Astrocyte (in vitro differentiated cells and primary cell): ENCODE measurements at regions not wholly inside any gene's neighbourhood (a gene's known extent, or its start where the extent isn't known, plus 50 kb on each side); places are given as distances from the start of the nearest gene placed in this dataset.

Experiments used
- DNase-seq: peaks from one replicate; pipeline ENCODE4 v3.0.0-alpha.2; 2010; ENCODE audit warnings: low read depth
- FAIRE-seq: peaks from 2 replicates; lab custom pipeline; 2011; peaks lifted over from hg19 to GRCh38; lab: Jason Lieb, UNC
- H2AFZ ChIP-seq: 2 replicates; pipeline ENCODE4 v1.6.0; 2012; ENCODE audit warnings: low read depth, low read length, inconsistent platforms
- H3K27ac ChIP-seq: 2 replicates; pipeline ENCODE4 v1.5.1; 2011; ENCODE audit warnings: low read depth, low read length, inconsistent platforms
- H3K27me3 ChIP-seq: 2 replicates; pipeline ENCODE4 v1.6.0; 2011; ENCODE audit warnings: low read length, inconsistent platforms; ENCODE audit not compliant: insufficient read depth
- H3K36me3 ChIP-seq: 2 replicates; pipeline ENCODE4 v1.5.1; 2011; ENCODE audit warnings: low read length, inconsistent platforms; ENCODE audit not compliant: insufficient read depth
- H3K4me1 ChIP-seq: 2 replicates; pipeline ENCODE4 v1.5.1; 2011; ENCODE audit warnings: low read length, inconsistent platforms; ENCODE audit not compliant: insufficient read depth
- H3K4me2 ChIP-seq: 2 replicates; pipeline ENCODE4 v1.6.0; 2012; ENCODE audit warnings: low read length, inconsistent platforms
- H3K4me3 ChIP-seq: 2 replicates; pipeline ENCODE4 v1.5.1; 2011; ENCODE audit warnings: low read depth, mild to moderate bottlenecking, low read length, inconsistent platforms; ENCODE audit not compliant: insufficient read depth
- H3K79me2 ChIP-seq: 2 replicates; pipeline ENCODE4 v1.6.0; 2012; ENCODE audit warnings: mild to moderate bottlenecking, low read length, inconsistent platforms; ENCODE audit not compliant: insufficient read depth
- H3K9ac ChIP-seq: 2 replicates; pipeline ENCODE4 v1.6.0; 2012; ENCODE audit warnings: mild to moderate bottlenecking, low read length, inconsistent platforms
- H3K9me3 ChIP-seq: 2 replicates; pipeline ENCODE4 v1.5.1; 2012; ENCODE audit warnings: low read depth, mild to moderate bottlenecking, low read length, inconsistent platforms; ENCODE audit not compliant: insufficient read depth
- H4K20me1 ChIP-seq: 2 replicates; pipeline ENCODE4 v1.6.0; 2012; ENCODE audit warnings: low read length, inconsistent platforms; ENCODE audit not compliant: insufficient read depth
- H3K27ac Mint-ChIP-seq: one replicate; pipeline ENCODE4 v1.8.0; 2021; ENCODE audit warnings: mild to moderate bottlenecking, mixed read lengths; ENCODE audit not compliant: unreplicated experiment
- H3K27me3 Mint-ChIP-seq: one replicate; pipeline ENCODE4 v1.8.0; 2021; ENCODE audit warnings: low read depth, mixed read lengths; ENCODE audit not compliant: unreplicated experiment
- H3K36me3 Mint-ChIP-seq: one replicate; pipeline ENCODE4 v1.8.0; 2021; ENCODE audit warnings: low read depth, mixed read lengths; ENCODE audit not compliant: unreplicated experiment
- H3K4me1 Mint-ChIP-seq: one replicate; pipeline ENCODE4 v1.8.0; 2021; ENCODE audit warnings: low read depth, mixed read lengths; ENCODE audit not compliant: unreplicated experiment
- H3K4me3 Mint-ChIP-seq: one replicate; pipeline ENCODE4 v1.8.0; 2021; ENCODE audit warnings: mild to moderate bottlenecking, moderate library complexity, mixed read lengths; ENCODE audit not compliant: unreplicated experiment
- H3K9me3 Mint-ChIP-seq: one replicate; pipeline ENCODE4 v1.8.0; 2021; ENCODE audit warnings: mild to moderate bottlenecking, mixed read lengths; ENCODE audit not compliant: unreplicated experiment
- EZH2 ChIP-seq: IDR thresholded peaks from 2 replicates; pipeline ENCODE4 v1.6.1; 2012; ENCODE audit warnings: mild to moderate bottlenecking, low read length, inconsistent platforms; ENCODE audit not compliant: insufficient read depth
- TF ChIP-seq, protein P1 (sequence below): IDR thresholded peaks from 2 replicates; pipeline ENCODE4 v1.5.1; 2011; ENCODE audit warnings: low read depth, mild to moderate bottlenecking, inconsistent platforms, low read length, moderate library complexity; ENCODE audit not compliant: insufficient read depth

- Histone ChIP-seq H3K36me3 (no peaks in the 10 kb centered on the region), H3K79me2 (no peaks in the 10 kb centered on the region), H3K9me3 (no peaks in the 10 kb centered on the region), H3K4me3 (no peak overlapping the region), H3K27me3 (no peaks in the 10 kb centered on the region), H3K4me1 (no peaks in the 10 kb centered on the region), H3K9ac (no peak overlapping the region), H2AFZ (no peak overlapping the region), H4K20me1 (no peaks in the 10 kb centered on the region), H3K4me2 (no peak overlapping the region), H3K27ac (no peak overlapping the region)
- TF ChIP-seq, protein P1, sequence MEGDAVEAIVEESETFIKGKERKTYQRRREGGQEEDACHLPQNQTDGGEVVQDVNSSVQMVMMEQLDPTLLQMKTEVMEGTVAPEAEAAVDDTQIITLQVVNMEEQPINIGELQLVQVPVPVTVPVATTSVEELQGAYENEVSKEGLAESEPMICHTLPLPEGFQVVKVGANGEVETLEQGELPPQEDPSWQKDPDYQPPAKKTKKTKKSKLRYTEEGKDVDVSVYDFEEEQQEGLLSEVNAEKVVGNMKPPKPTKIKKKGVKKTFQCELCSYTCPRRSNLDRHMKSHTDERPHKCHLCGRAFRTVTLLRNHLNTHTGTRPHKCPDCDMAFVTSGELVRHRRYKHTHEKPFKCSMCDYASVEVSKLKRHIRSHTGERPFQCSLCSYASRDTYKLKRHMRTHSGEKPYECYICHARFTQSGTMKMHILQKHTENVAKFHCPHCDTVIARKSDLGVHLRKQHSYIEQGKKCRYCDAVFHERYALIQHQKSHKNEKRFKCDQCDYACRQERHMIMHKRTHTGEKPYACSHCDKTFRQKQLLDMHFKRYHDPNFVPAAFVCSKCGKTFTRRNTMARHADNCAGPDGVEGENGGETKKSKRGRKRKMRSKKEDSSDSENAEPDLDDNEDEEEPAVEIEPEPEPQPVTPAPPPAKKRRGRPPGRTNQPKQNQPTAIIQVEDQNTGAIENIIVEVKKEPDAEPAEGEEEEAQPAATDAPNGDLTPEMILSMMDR, result no peak
- TF ChIP-seq EZH2, result no peak
- FAIRE-seq, result no peak
- Mint-ChIP-seq H3K9me3 (peaks cover 7% of the 10 kb centered on the region), H3K4me3 (no peak overlapping the region), H3K27me3 (no peaks in the 10 kb centered on the region), H3K27ac (no peak overlapping the region), H3K36me3 (no peaks in the 10 kb centered on the region), H3K4me1 (no peaks in the 10 kb centered on the region)
- DNase-seq, result no peak
Measured at GRCh38 chr15:81625896-81626295, 251.9 kb upstream of the TMC3 start.

- H3K27ac ChIP-seq, result no peak overlapping the region
- DNase-seq (no peak), FAIRE-seq (no peak)
Measured at GRCh38 chr15:81619002-81619401, 245.0 kb upstream of the TMC3 start.

GRCh38 chr15:81612631-81613030 is 238.6 kb upstream of the TMC3 start:
- Histone ChIP-seq H3K9me3 (peaks cover 5% of the 10 kb centered on the region), H3K27me3 (no peaks in the 10 kb centered on the region), H3K4me3 (no peak overlapping the region), H3K4me1 (no peaks in the 10 kb centered on the region), H3K27ac (no peak overlapping the region), H4K20me1 (no peaks in the 10 kb centered on the region), H3K36me3 (no peaks in the 10 kb centered on the region), H3K4me2 (no peak overlapping the region), H3K9ac (no peak overlapping the region), H2AFZ (no peak overlapping the region), H3K79me2 (no peaks in the 10 kb centered on the region)
- no peak overlapping the region for H3K4me3 Mint-ChIP-seq
- no peaks in the 10 kb centered on the region for H3K9me3 Mint-ChIP-seq
- FAIRE-seq (no peak), DNase-seq (no peak)
- H3K36me3 Mint-ChIP-seq, result no peaks in the 10 kb centered on the region
- H3K27me3 Mint-ChIP-seq, result peaks cover 8% of the 10 kb centered on the region
- TF ChIP-seq EZH2, result no peak
- TF ChIP-seq, protein P1, result no peak
- no peak overlapping the region for H3K27ac Mint-ChIP-seq
- no peaks in the 10 kb centered on the region for H3K4me1 Mint-ChIP-seq

More at GRCh38 chr15:81619002-81619401, 245.0 kb upstream of the TMC3 start:
- H3K9me3 ChIP-seq, result no peaks in the 10 kb centered on the region
- H2AFZ ChIP-seq, result no peak overlapping the region
- Mint-ChIP-seq H3K9me3 (no peaks in the 10 kb centered on the region), H3K36me3 (no peaks in the 10 kb centered on the region), H3K4me3 (no peak overlapping the region), H3K4me1 (no peaks in the 10 kb centered on the region), H3K27ac (no peak overlapping the region), H3K27me3 (no peaks in the 10 kb centered on the region)
- H3K79me2 ChIP-seq, result no peaks in the 10 kb centered on the region
- no peak overlapping the region for H3K4me2 ChIP-seq
- no peak overlapping the region for H3K9ac ChIP-seq
- H4K20me1 ChIP-seq, result no peaks in the 10 kb centered on the region
- H3K36me3 ChIP-seq, result no peaks in the 10 kb centered on the region
- no peak overlapping the region for H3K4me3 ChIP-seq
- no peaks in the 10 kb centered on the region for H3K27me3 ChIP-seq
- no peaks in the 10 kb centered on the region for H3K4me1 ChIP-seq
- TF ChIP-seq EZH2, result no peak
- TF ChIP-seq, protein P1, result no peak
